Panc1 (cell line): ENCODE measurements at regions not wholly inside any gene's neighbourhood (a gene's known extent, or its start where the extent isn't known, plus 50 kb on each side); places are given as distances from the start of the nearest gene placed in this dataset.

Experiments
- ATAC-seq: fragments of 200-7000 bp; cut with Tn5 transposase; 2 replicates; pipeline ENCODE4 v1.9.1; 2020; ENCODE audit warnings: mild to moderate bottlenecking, moderate library complexity
- BruUV-seq: library from RNA; stranded (reverse); fragments of 400-500 nt; replicated peaks from 2 replicates; lab custom pipeline; 2021; lab: Mats Ljungman, UMichigan
- CTCF ChIA-PET: fragments of 300-600 bp; sonication (Branson Sonifier 250); formaldehyde crosslinking; loops from one replicate; lab custom pipeline; 2022; ENCODE audit warnings: antibody characterized with exemption; lab: Charles Lee
- POLR2A ChIA-PET: fragments of 300-600 bp; sonication (Branson Sonifier 250); formaldehyde crosslinking; loops from one replicate; lab custom pipeline; 2022; ENCODE audit warnings: antibody characterized with exemption; lab: Charles Lee
- DNase-seq: peaks from one replicate; pipeline ENCODE4 v3.0.0-alpha.2; 2010; ENCODE audit warnings: low read depth, low spot score
- H3K27ac ChIP-seq: 2 replicates; pipeline ENCODE4 v1.5.1; 2011; ENCODE audit warnings: mild to moderate bottlenecking, low read length, inconsistent platforms
- H3K27me3 ChIP-seq: fragments of 200-500 bp; sonication (Bioruptor generic); 2 replicates; pipeline ENCODE4 v1.6.0; 2014; ENCODE audit warnings: low read length, inconsistent platforms; ENCODE audit not compliant: control insufficient read depth, insufficient read depth
- H3K36me3 ChIP-seq: fragments of 200-500 bp; sonication (Bioruptor generic); 2 replicates; pipeline ENCODE4 v1.5.1; 2014; ENCODE audit warnings: inconsistent platforms, mild to moderate bottlenecking, low read length, moderate library complexity; ENCODE audit not compliant: control insufficient read depth, insufficient read depth
- H3K4me1 ChIP-seq: 2 replicates; pipeline ENCODE4 v1.5.1; 2011; ENCODE audit warnings: inconsistent platforms, mild to moderate bottlenecking, low read length, moderate library complexity; ENCODE audit not compliant: control insufficient read depth, insufficient read depth
- H3K4me3 ChIP-seq, 2 experiments: 2 replicates each; pipeline ENCODE4 v1.5.1; 2011 to 2012; ENCODE audit warnings: low read depth in 2 of 2, low read length in 2 of 2, mild to moderate bottlenecking in 2 of 2, inconsistent platforms in 1 of 2, moderate library complexity in 1 of 2
- H3K9me3 ChIP-seq: fragments of 200-500 bp; sonication (Bioruptor generic); 2 replicates; pipeline ENCODE4 v1.5.1; 2014; ENCODE audit warnings: low read depth, mild to moderate bottlenecking, inconsistent platforms, low read length, moderate library complexity; ENCODE audit not compliant: control insufficient read depth, insufficient read depth
- CTCF ChIP-seq: fragments of 450-650 bp; IDR thresholded peaks from 2 replicates; pipeline ENCODE4 v1.5.1; 2017; ENCODE audit warnings: mild to moderate bottlenecking
- POLR2AphosphoS5 ChIP-seq: IDR thresholded peaks from 2 replicates; pipeline ENCODE4 v1.6.1; 2012; ENCODE audit warnings: mild to moderate bottlenecking, low read depth, low read length, moderate library complexity
- REST ChIP-seq, 2 experiments: IDR thresholded peaks; 2 replicates each; pipeline ENCODE4 v1.6.1; 2011 to 2012; ENCODE audit warnings: low read depth in 2 of 2, control low read depth in 1 of 2, low read length in 1 of 2, mild to moderate bottlenecking in 1 of 2, moderate library complexity in 1 of 2; ENCODE audit not compliant: insufficient read depth in 1 of 2
- SIN3A ChIP-seq: IDR thresholded peaks from 2 replicates; pipeline ENCODE4 v1.6.1; 2012; ENCODE audit warnings: low read depth, mild to moderate bottlenecking, low read length, moderate library complexity, borderline replicate concordance; ENCODE audit not compliant: insufficient read depth
- TCF7L2 ChIP-seq: IDR thresholded peaks from 2 replicates; pipeline ENCODE4 v1.6.1; 2011; ENCODE audit warnings: mild to moderate bottlenecking, low read depth, low read length, inconsistent platforms
- in situ Hi-C: cut with HindIII; loops from 2 replicates; pipeline ENCODE4 v1.10.0; 2016; ENCODE audit warnings: low sequenced_read_pairs, low pct_unique_long_range_greater_than_20kb
- intact Hi-C: fragments of 100-400 bp; cut with micrococcal nuclease; formaldehyde crosslinking; loops from one replicate; pipeline ENCODE4 v1.10.0; 2022; ENCODE audit not compliant: unreplicated experiment

- ChIA-PET POLR2A (no interaction called here), CTCF (no interaction called here)
- no peak for TF ChIP-seq POLR2AphosphoS5
- no peak for TF ChIP-seq SIN3A
- no peak for TF ChIP-seq TCF7L2
- no peak for TF ChIP-seq CTCF
- TF ChIP-seq REST (IDR thresholded peaks at IDR 0.05; ENCODE audit: insufficient read depth in 1 of 2, low read depth in 2 of 2, low read length in 1 of 2): no peak
- intact Hi-C loops (no loop called here), in situ Hi-C loops (no loop called here)
- Histone ChIP-seq H3K36me3 (no peaks in the 10 kb centered on the region), H3K27me3 (no peaks in the 10 kb centered on the region), H3K4me3 (no peak overlapping the region), H3K4me1 (no peaks in the 10 kb centered on the region), H3K9me3 (no peaks in the 10 kb centered on the region), H3K27ac (no peak overlapping the region)
- DNase-seq (no peak), ATAC-seq (no peak)
- no TSS peak for BruUV-seq
Measured at GRCh38 chr5:29794141-29794787, 1399.2 kb upstream of the CDH6 start.

- CTCF ChIA-PET: no interaction called here
- Histone ChIP-seq H3K9me3 (no peaks in the 10 kb centered on the region), H3K27ac (no peak overlapping the region), H3K4me3 (no peak overlapping the region), H3K36me3 (no peaks in the 10 kb centered on the region), H3K4me1 (no peaks in the 10 kb centered on the region), H3K27me3 (no peaks in the 10 kb centered on the region)
- no TSS peak for BruUV-seq
- TF ChIP-seq REST (IDR thresholded peaks at IDR 0.05; ENCODE audit: insufficient read depth in 1 of 2, low read depth in 2 of 2, low read length in 1 of 2): no peak
- no peak for TF ChIP-seq POLR2AphosphoS5
- no peak for TF ChIP-seq SIN3A
- TF ChIP-seq CTCF: no peak
- no peak for TF ChIP-seq TCF7L2
- intact Hi-C loops (no loop called here), in situ Hi-C loops (no loop called here)
- DNase-seq (no peak), ATAC-seq (no peak)
- POLR2A ChIA-PET: no interaction called here
Measured at GRCh38 chr5:29790281-29790680, 1403.2 kb upstream of the CDH6 start.
